Gastroesophageal sphincter (tissue), 4 donors: ENCODE measurements at regions not wholly inside any gene's neighbourhood (a gene's known extent, or its start where the extent isn't known, plus 50 kb on each side); places are given as distances from the start of the nearest gene placed in this dataset.

ENCODE experiments used
- ATAC-seq: fragments of 150-250 bp; one replicate; pipeline ENCODE4 v1.9.1; 2016; ENCODE audit warnings: mild to moderate bottlenecking, moderate library complexity
- H3K27ac ChIP-seq, 4 donors: fragments of 200-600 bp; sonication (generic) in 3 of 4; 1 replicate in 3 of 4; 2 replicates in 1 of 4; pipeline ENCODE4 v1.5.1; 2016 to 2019
- H3K27me3 ChIP-seq: fragments of 200-600 bp; sonication (generic); one replicate; pipeline ENCODE4 v1.5.1; 2019
- H3K36me3 ChIP-seq, 2 donors: fragments of 200-600 bp; sonication (generic); one replicate each; pipeline ENCODE4 v1.5.1; 2019; ENCODE audit warnings: control low read depth in 1 of 2
- H3K4me1 ChIP-seq, 3 donors: fragments of 200-600 bp; sonication (generic); 1 replicate in 2 of 3; 2 replicates in 1 of 3; pipeline ENCODE4 v1.5.1; 2016 to 2019; ENCODE audit warnings: control low read depth in 2 of 3
- H3K4me3 ChIP-seq, 2 donors: fragments of 200-600 bp; sonication (generic); one replicate each; pipeline ENCODE4 v1.5.1; 2019; ENCODE audit warnings: mild to moderate bottlenecking in 1 of 2, moderate library complexity in 1 of 2
- H3K9me3 ChIP-seq, 3 donors: fragments of 200-600 bp; sonication (generic); one replicate each; pipeline ENCODE4 v1.5.1; 2017 to 2019; ENCODE audit warnings: control low read depth in 2 of 3
- EP300 ChIP-seq: sonication (generic); formaldehyde crosslinking; IDR thresholded peaks from one replicate; pipeline ENCODE4 v1.6.1; 2017; ENCODE audit warnings: antibody characterized with exemption, mild to moderate bottlenecking
- POLR2A ChIP-seq, 2 donors: fragments of 450-650 bp; IDR thresholded peaks; one replicate each; pipeline ENCODE4 v1.6.1; 2017; ENCODE audit warnings: antibody characterized with exemption in 2 of 2, mild to moderate bottlenecking in 2 of 2, moderate library complexity in 1 of 2
- POLR2AphosphoS5 ChIP-seq: sonication (generic); formaldehyde crosslinking; IDR thresholded peaks from one replicate; pipeline ENCODE4 v1.6.1; 2017; ENCODE audit warnings: antibody characterized with exemption
- WGBS, 2 donors: methylation state at CpG; one replicate each; pipeline ENCODE4 v1.1.5; 2018; ENCODE audit warnings: low coverage in 1 of 2; 5-methylcytosine and 5-hydroxymethylcytosine counted together
- TF ChIP-seq, protein P1 (sequence below), 4 experiments: fragments of 200-600 bp in 2 of 4; fragments of 450-650 bp in 2 of 4; sonication (generic) in 1 of 4; IDR thresholded peaks; one replicate each; pipeline ENCODE4 v1.5.1; 2017 to 2019; ENCODE audit warnings: antibody characterized with exemption in 4 of 4, mild to moderate bottlenecking in 2 of 4, moderate library complexity in 2 of 4

GRCh38 chr15:93201940-93202339, 112.9 kb upstream of the RGMA start:
- TF ChIP-seq POLR2AphosphoS5, result no peak
- no peak for TF ChIP-seq EP300
- TF ChIP-seq POLR2A (IDR thresholded peaks at IDR 0.05), result no peak
- TF ChIP-seq, protein P1, sequence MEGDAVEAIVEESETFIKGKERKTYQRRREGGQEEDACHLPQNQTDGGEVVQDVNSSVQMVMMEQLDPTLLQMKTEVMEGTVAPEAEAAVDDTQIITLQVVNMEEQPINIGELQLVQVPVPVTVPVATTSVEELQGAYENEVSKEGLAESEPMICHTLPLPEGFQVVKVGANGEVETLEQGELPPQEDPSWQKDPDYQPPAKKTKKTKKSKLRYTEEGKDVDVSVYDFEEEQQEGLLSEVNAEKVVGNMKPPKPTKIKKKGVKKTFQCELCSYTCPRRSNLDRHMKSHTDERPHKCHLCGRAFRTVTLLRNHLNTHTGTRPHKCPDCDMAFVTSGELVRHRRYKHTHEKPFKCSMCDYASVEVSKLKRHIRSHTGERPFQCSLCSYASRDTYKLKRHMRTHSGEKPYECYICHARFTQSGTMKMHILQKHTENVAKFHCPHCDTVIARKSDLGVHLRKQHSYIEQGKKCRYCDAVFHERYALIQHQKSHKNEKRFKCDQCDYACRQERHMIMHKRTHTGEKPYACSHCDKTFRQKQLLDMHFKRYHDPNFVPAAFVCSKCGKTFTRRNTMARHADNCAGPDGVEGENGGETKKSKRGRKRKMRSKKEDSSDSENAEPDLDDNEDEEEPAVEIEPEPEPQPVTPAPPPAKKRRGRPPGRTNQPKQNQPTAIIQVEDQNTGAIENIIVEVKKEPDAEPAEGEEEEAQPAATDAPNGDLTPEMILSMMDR (IDR thresholded peaks at IDR 0.05), result no peak
- H3K27ac ChIP-seq, result no peak overlapping the region
- H3K27me3 ChIP-seq, result no peaks in the 10 kb centered on the region
- no peak overlapping the region for H3K4me3 ChIP-seq
- WGBS, 2 donors, result 68 to 77% methylated on average over 4 of the region's 4 CpGs
- peaks cover 0 to 16% (median 0%) of the 10 kb centered on the region in 3 donors for H3K9me3 ChIP-seq
- no peaks in the 10 kb centered on the region for H3K4me1 ChIP-seq
- no peaks in the 10 kb centered on the region for H3K36me3 ChIP-seq
- ATAC-seq, result no peak

- H3K27ac ChIP-seq, result no peak overlapping the region
- H3K9me3 ChIP-seq, result peaks cover 0 to 23% (median 0%) of the 10 kb centered on the region in 3 donors
- H3K27me3 ChIP-seq, result no peaks in the 10 kb centered on the region
- H3K4me3 ChIP-seq, result no peak overlapping the region
- TF ChIP-seq POLR2A (IDR thresholded peaks at IDR 0.05), result no peak
- TF ChIP-seq POLR2AphosphoS5, result no peak
- no peak for TF ChIP-seq EP300
- TF ChIP-seq, protein P1 (IDR thresholded peaks at IDR 0.05), result no peak
- WGBS, 2 donors, result 40 to 42% methylated on average over 1 to 4 of the region's 4 CpGs
- H3K4me1 ChIP-seq, result no peaks in the 10 kb centered on the region
- ATAC-seq, result no peak
- no peaks in the 10 kb centered on the region for H3K36me3 ChIP-seq
Observed at GRCh38 chr15:93200837-93201226, 111.8 kb upstream of the RGMA start.

- Histone ChIP-seq H3K4me1 (no peaks in the 10 kb centered on the region), H3K27ac (no peak overlapping the region), H3K36me3 (no peaks in the 10 kb centered on the region), H3K4me3 (no peak overlapping the region), H3K9me3 (peaks cover 0 to 23% (median 0%) of the 10 kb centered on the region in 3 donors), H3K27me3 (no peaks in the 10 kb centered on the region)
- 47 to 57% methylated on average over 6 of the region's 6 CpGs for WGBS, 2 donors
- ATAC-seq, result no peak
- TF ChIP-seq EP300, result no peak
- TF ChIP-seq POLR2AphosphoS5, result no peak
- no peak for TF ChIP-seq POLR2A (IDR thresholded peaks at IDR 0.05)
- TF ChIP-seq, protein P1 (IDR thresholded peaks at IDR 0.05), result no peak
Observed at GRCh38 chr15:93200081-93200836, 111.2 kb upstream of the RGMA start.

DNA sequence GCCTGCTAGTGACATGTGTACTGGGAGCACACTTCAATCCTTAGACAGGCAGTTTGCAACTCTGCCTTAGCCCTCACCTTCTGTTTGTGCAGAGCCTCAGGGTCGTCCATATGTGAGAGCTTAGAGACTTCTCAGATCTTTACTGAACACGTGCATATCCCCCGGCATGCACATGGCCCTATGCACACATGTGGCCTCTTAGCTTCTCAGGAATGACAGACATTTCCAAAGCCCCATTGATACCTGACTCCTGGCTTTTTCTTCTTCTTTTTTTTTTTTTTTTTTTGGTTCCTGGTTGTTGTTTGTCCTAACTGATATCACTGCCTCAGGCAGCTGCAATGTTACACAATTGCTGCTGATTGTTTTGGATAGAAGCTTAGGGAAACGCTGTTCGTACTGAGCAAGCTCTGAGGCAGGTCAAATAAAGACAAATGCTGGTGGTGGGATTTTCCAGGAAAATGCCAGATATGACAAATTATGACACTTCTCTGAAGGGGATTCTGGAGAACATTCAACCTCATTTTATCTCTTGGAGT, 107.2 kb upstream of the RGMA start:
- H3K27ac ChIP-seq, result no peak overlapping the region
- ATAC-seq, result no peak
- no peak overlapping the region for H3K4me3 ChIP-seq
- no peaks in the 10 kb centered on the region for H3K4me1 ChIP-seq
- 73 to 86% methylated on average over 2 to 3 of the region's 5 CpGs for WGBS, 2 donors
- TF ChIP-seq, protein P1 (IDR thresholded peaks at IDR 0.05), result no peak
- TF ChIP-seq POLR2AphosphoS5 (no peak), POLR2A (IDR thresholded peaks at IDR 0.05) (no peak), EP300 (no peak)
- no peaks in the 10 kb centered on the region for H3K36me3 ChIP-seq
- no peaks in the 10 kb centered on the region for H3K27me3 ChIP-seq
- peaks cover 0 to 23% (median 0%) of the 10 kb centered on the region in 3 donors for H3K9me3 ChIP-seq

DNA sequence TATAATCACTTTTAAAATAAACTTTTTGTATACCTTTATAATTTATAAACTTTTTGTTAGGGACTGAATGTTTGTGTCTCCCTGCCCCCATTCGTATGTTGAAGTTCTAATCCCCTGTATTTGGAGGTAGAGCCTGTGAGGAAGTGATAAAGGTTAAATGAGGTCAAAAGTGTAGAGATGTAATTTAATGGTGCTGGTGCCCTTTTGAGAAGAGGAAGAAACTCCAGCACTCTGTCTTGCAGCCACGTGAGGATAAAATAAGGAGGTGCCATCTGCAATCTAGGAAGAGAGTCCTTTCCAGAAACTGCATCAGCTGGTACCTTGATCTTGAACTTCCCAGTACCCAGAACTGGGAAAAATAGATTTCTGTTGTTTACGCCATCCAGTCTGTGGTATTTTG, 106.1 kb upstream of the RGMA start:
- no peaks in the 10 kb centered on the region for H3K36me3 ChIP-seq
- H3K27me3 ChIP-seq, result no peaks in the 10 kb centered on the region
- H3K27ac ChIP-seq, result no peak overlapping the region
- H3K4me1 ChIP-seq, result no peaks in the 10 kb centered on the region
- TF ChIP-seq, protein P1 (IDR thresholded peaks at IDR 0.05), result no peak
- TF ChIP-seq EP300 (no peak), POLR2AphosphoS5 (no peak), POLR2A (IDR thresholded peaks at IDR 0.05) (no peak)
- WGBS, 2 donors, result 58 to 60% methylated on average over 2 to 3 of the region's 3 CpGs
- no peak overlapping the region for H3K4me3 ChIP-seq
- peaks cover 0 to 23% (median 0%) of the 10 kb centered on the region in 3 donors for H3K9me3 ChIP-seq
- no peak for ATAC-seq
